Stomach (tissue), 4 donors: ENCODE measurements at regions not wholly inside any gene's neighbourhood (a gene's known extent, or its start where the extent isn't known, plus 50 kb on each side); places are given as distances from the start of the nearest gene placed in this dataset.

Experiments
- EP300 ChIP-seq: sonication (generic); formaldehyde crosslinking; IDR thresholded peaks from one replicate; pipeline ENCODE4 v1.6.1; 2017; ENCODE audit warnings: antibody characterized with exemption
- POLR2A ChIP-seq, 4 donors: fragments of 450-650 bp; IDR thresholded peaks; one replicate each; pipeline ENCODE4 v1.6.1; 2016; ENCODE audit warnings: antibody characterized with exemption in 4 of 4, control low read depth in 2 of 4, mild to moderate bottlenecking in 1 of 4, moderate library complexity in 1 of 4
- POLR2AphosphoS5 ChIP-seq, 3 donors: sonication (generic); formaldehyde crosslinking; IDR thresholded peaks; one replicate each; pipeline ENCODE4 v1.6.1; 2016; ENCODE audit warnings: antibody characterized with exemption in 3 of 3
- TF ChIP-seq, protein P1 (sequence below), 7 experiments: fragments of 450-650 bp in 4 of 7; fragments of 200-600 bp in 3 of 7; sonication (generic) in 3 of 7; IDR thresholded peaks; one replicate each; pipeline ENCODE4 v1.5.1; 2016 to 2019; ENCODE audit warnings: antibody characterized with exemption in 7 of 7, control low read depth in 2 of 7, mild to moderate bottlenecking in 1 of 7

- TF ChIP-seq, protein P1, sequence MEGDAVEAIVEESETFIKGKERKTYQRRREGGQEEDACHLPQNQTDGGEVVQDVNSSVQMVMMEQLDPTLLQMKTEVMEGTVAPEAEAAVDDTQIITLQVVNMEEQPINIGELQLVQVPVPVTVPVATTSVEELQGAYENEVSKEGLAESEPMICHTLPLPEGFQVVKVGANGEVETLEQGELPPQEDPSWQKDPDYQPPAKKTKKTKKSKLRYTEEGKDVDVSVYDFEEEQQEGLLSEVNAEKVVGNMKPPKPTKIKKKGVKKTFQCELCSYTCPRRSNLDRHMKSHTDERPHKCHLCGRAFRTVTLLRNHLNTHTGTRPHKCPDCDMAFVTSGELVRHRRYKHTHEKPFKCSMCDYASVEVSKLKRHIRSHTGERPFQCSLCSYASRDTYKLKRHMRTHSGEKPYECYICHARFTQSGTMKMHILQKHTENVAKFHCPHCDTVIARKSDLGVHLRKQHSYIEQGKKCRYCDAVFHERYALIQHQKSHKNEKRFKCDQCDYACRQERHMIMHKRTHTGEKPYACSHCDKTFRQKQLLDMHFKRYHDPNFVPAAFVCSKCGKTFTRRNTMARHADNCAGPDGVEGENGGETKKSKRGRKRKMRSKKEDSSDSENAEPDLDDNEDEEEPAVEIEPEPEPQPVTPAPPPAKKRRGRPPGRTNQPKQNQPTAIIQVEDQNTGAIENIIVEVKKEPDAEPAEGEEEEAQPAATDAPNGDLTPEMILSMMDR (IDR thresholded peaks at IDR 0.05): no peak
- TF ChIP-seq POLR2A (IDR thresholded peaks at IDR 0.05) (no peak), POLR2AphosphoS5 (IDR thresholded peaks at IDR 0.05) (no peak), EP300 (no peak)
Measured at GRCh38 chr3:159150180-159150579, 348.3 kb downstream of the MFSD1 start.
